ENCODE measurements at regions not wholly inside any gene's neighbourhood (a gene's known extent, or its start where the extent isn't known, plus 50 kb on each side); places are given as distances from the start of the nearest gene placed in this dataset.
A peak's percentile ranks its signal among the peaks of the same experiment; 100 is the strongest.

DNA sequence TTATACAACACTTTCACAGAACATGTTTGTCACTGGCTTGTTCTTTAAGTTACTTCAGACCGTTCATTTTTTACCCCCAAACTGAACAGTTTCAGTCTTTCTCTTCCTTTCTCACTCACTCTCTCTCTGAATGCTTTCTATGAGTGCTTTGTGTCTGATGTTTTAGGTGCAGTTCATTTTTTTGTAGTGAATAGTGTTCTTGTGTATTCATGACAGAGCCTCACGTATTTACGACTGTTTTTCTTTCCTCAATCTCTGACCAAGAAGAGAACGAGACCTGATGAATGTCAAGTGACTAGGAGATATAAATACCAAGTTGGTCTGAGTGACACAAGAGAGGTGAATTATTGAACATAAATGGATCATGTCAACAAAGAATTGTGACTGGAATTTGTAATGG is 1525.0 kb upstream of the MIR17HG start:
- Histone ChIP-seq H3K27ac (ENCODE audit: low read depth, low read length) (no peak overlapping the region), H3K4me1 (ENCODE audit: control insufficient read depth, insufficient read depth, low read length) (no peaks in the 10 kb centered on the region), H3K9me3 (ENCODE audit: control insufficient read depth, insufficient read depth, low read length) (no peaks in the 10 kb centered on the region), H3K27me3 (ENCODE audit: control insufficient read depth, insufficient read depth, low read length) (no peaks in the 10 kb centered on the region), H3K36me3 (ENCODE audit: control insufficient read depth, insufficient read depth, low read length) (no peaks in the 10 kb centered on the region), H3K4me3 (ENCODE audit: low read depth, low read length) (no peak overlapping the region)
- no CpG with 5 or more reads among the region's 4 CpGs for WGBS (ENCODE audit: insufficient coverage)
- DNase-seq (ENCODE audit: low read depth in 4 of 6, low spot score in 6 of 6): peak in 2 of 6 donors; percentile 3 to 8

DNA sequence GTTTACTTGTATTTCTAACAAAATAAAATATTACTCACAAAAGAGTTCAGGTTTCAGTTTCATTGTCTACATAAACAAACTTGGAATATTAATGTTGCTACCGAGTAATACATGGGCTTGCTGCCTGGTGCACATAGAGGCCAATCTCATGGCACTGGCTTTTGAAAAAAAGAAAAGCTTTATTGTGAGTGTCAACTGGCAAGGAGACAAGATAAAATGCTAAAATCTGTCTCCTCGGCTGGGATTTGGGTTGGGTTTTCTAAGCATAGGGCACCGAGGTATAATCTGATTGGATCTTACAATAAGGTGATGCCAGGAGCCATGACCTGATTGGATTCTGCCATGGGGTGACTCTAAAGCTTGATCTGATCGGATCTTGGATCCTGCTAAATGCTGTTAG is 1519.9 kb upstream of the MIR17HG start:
- no peaks in the 10 kb centered on the region for H3K9me3 ChIP-seq (ENCODE audit: control insufficient read depth, insufficient read depth, low read length)
- 74% methylated on average over 3 of the region's 4 CpGs for whole genome bisulfite sequencing (ENCODE audit: insufficient coverage)
- H3K27ac ChIP-seq (ENCODE audit: low read depth, low read length): no peak overlapping the region
- DNase-seq (ENCODE audit: low read depth in 4 of 6, low spot score in 6 of 6): no peak
- no peaks in the 10 kb centered on the region for H3K4me1 ChIP-seq (ENCODE audit: control insufficient read depth, insufficient read depth, low read length)
- H3K36me3 ChIP-seq (ENCODE audit: control insufficient read depth, insufficient read depth, low read length): no peaks in the 10 kb centered on the region
- no peaks in the 10 kb centered on the region for H3K27me3 ChIP-seq (ENCODE audit: control insufficient read depth, insufficient read depth, low read length)
- no peak overlapping the region for H3K4me3 ChIP-seq (ENCODE audit: low read depth, low read length)

DNA sequence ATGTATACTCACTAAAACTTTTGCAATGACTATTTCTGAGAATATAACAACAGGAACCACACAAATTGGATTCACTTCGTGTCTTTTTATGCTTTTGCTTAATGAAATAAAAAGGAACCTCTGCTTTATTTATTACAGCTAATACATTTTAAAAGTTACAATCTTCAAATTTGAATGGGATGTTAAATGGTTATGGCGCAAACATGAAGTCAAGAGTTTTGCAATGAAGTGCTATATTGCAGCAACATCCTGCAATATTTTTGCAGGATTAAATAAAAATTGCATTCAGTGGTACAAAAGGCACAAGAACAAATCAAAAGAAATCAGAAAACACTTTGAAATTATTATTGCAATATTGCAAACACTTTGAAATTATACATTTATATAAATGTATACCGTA is 1519.0 kb upstream of the MIR17HG start:
- DNase-seq (ENCODE audit: low read depth in 4 of 6, low spot score in 6 of 6): no peak
- no peaks in the 10 kb centered on the region for H3K27me3 ChIP-seq (ENCODE audit: control insufficient read depth, insufficient read depth, low read length)
- H3K4me1 ChIP-seq (ENCODE audit: control insufficient read depth, insufficient read depth, low read length): no peaks in the 10 kb centered on the region
- no peak overlapping the region for H3K4me3 ChIP-seq (ENCODE audit: low read depth, low read length)
- no CpG with 5 or more reads among the region's 3 CpGs for WGBS (ENCODE audit: insufficient coverage)
- no peaks in the 10 kb centered on the region for H3K36me3 ChIP-seq (ENCODE audit: control insufficient read depth, insufficient read depth, low read length)
- H3K27ac ChIP-seq (ENCODE audit: low read depth, low read length): no peak overlapping the region
- H3K9me3 ChIP-seq (ENCODE audit: control insufficient read depth, insufficient read depth, low read length): no peaks in the 10 kb centered on the region

DNA sequence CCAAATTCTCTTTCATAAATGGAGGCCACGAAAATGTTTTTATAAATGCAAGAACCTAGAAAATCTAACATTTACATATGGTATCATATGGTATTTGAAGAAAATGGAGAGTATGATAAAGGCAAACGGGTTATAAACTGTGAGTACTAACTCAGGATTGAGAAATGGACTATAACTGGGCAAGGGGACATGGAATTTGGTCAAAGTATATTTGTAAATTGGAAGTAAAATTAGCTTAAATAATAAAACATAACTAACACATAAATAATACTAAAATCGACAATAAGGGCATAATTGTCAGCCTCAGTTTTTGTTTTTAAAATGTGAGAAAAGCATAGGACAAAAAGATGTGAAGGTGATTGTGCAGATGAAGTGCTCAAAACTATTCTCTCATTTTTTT is 1516.3 kb upstream of the MIR17HG start:
- no peaks in the 10 kb centered on the region for H3K4me1 ChIP-seq (ENCODE audit: control insufficient read depth, insufficient read depth, low read length)
- H3K27ac ChIP-seq (ENCODE audit: low read depth, low read length): no peak overlapping the region
- no peaks in the 10 kb centered on the region for H3K36me3 ChIP-seq (ENCODE audit: control insufficient read depth, insufficient read depth, low read length)
- no peak for DNase-seq (ENCODE audit: low read depth in 4 of 6, low spot score in 6 of 6)
- H3K27me3 ChIP-seq (ENCODE audit: control insufficient read depth, insufficient read depth, low read length): no peaks in the 10 kb centered on the region
- H3K4me3 ChIP-seq (ENCODE audit: low read depth, low read length): no peak overlapping the region
- no peaks in the 10 kb centered on the region for H3K9me3 ChIP-seq (ENCODE audit: control insufficient read depth, insufficient read depth, low read length)
- WGBS (ENCODE audit: insufficient coverage): no CpG with 5 or more reads among the region's 3 CpGs

DNA sequence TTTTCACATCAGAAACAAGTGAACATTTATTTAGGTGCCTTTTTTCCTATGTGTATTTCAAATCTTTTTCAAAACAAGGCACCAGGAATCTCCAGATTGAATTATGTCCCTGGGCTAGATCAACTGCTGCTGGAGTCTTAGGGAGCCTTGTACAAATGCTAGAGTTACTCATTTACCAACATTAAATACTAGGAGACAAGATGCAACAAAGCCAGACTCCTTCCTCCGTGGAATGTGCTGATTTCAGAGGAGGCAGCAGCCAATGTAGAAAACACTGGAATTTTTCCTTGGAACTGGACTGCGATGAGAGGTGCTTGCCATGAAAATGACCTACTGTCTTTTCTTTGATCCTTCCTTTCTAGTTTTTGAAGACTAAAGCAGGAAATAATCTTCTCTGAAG is 1514.7 kb upstream of the MIR17HG start:
- WGBS (ENCODE audit: insufficient coverage): no CpG with 5 or more reads among the region's 2 CpGs
- Histone ChIP-seq H3K4me1 (ENCODE audit: control insufficient read depth, insufficient read depth, low read length) (no peaks in the 10 kb centered on the region), H3K36me3 (ENCODE audit: control insufficient read depth, insufficient read depth, low read length) (no peaks in the 10 kb centered on the region), H3K27me3 (ENCODE audit: control insufficient read depth, insufficient read depth, low read length) (no peaks in the 10 kb centered on the region), H3K9me3 (ENCODE audit: control insufficient read depth, insufficient read depth, low read length) (no peaks in the 10 kb centered on the region), H3K4me3 (ENCODE audit: low read depth, low read length) (no peak overlapping the region), H3K27ac (ENCODE audit: low read depth, low read length) (no peak overlapping the region)
- DNase-seq (ENCODE audit: low read depth in 4 of 6, low spot score in 6 of 6): no peak

DNA sequence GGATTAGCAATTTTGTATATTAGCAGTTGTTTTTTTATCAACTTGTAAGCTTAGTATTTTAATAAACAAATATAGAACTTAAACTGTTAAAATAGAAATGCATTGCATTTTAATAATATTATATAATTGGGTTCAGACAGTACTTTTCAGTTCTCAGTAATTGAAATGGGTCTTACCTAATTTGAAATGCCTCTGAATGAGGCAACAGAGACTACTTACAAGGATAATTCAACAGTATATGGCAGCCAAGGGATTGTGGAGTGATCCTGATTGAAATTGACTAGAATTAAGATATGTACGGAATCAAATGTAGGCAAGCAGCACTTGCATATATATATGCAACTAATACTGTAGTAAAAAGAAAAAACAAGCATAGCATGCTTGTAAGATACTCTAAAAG is 1503.9 kb upstream of the MIR17HG start:
- Histone ChIP-seq H3K27me3 (ENCODE audit: control insufficient read depth, insufficient read depth, low read length) (no peaks in the 10 kb centered on the region), H3K4me1 (ENCODE audit: control insufficient read depth, insufficient read depth, low read length) (no peaks in the 10 kb centered on the region), H3K36me3 (ENCODE audit: control insufficient read depth, insufficient read depth, low read length) (no peaks in the 10 kb centered on the region), H3K4me3 (ENCODE audit: low read depth, low read length) (no peak overlapping the region), H3K27ac (ENCODE audit: low read depth, low read length) (no peak overlapping the region), H3K9me3 (ENCODE audit: control insufficient read depth, insufficient read depth, low read length) (no peaks in the 10 kb centered on the region)
- no CpG with 5 or more reads among the region's 1 CpG for WGBS (ENCODE audit: insufficient coverage)
- peak in 4 of 6 donors; percentile 4 to 94 (median 25) for DNase-seq (ENCODE audit: low read depth in 4 of 6, low spot score in 6 of 6)

DNA sequence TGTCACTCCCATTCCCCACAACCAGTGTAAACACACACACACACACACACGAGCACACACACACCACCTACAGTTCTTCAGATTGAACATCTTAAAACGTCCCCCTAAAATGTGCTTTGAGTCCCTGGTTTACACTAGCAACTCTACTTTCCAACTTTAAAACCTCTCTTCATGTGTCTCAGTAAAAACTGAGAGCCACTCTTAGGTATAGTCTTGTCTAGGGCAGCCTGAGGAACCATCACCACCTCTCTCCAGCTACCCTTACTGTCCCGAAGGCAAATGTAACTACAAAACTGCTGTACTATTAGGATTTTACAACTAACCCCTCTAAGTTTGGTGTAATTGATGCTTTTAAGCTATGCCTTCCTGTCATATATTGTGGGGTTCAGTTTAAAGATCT is 1501.6 kb upstream of the MIR17HG start:
- no peaks in the 10 kb centered on the region for H3K4me1 ChIP-seq (ENCODE audit: control insufficient read depth, insufficient read depth, low read length)
- DNase-seq (ENCODE audit: low read depth in 4 of 6, low spot score in 6 of 6): no peak
- H3K27ac ChIP-seq (ENCODE audit: low read depth, low read length): no peak overlapping the region
- H3K4me3 ChIP-seq (ENCODE audit: low read depth, low read length): no peak overlapping the region
- WGBS (ENCODE audit: insufficient coverage): 94% methylated on average over 2 of the region's 3 CpGs
- no peaks in the 10 kb centered on the region for H3K36me3 ChIP-seq (ENCODE audit: control insufficient read depth, insufficient read depth, low read length)
- no peaks in the 10 kb centered on the region for H3K27me3 ChIP-seq (ENCODE audit: control insufficient read depth, insufficient read depth, low read length)
- no peaks in the 10 kb centered on the region for H3K9me3 ChIP-seq (ENCODE audit: control insufficient read depth, insufficient read depth, low read length)

DNA sequence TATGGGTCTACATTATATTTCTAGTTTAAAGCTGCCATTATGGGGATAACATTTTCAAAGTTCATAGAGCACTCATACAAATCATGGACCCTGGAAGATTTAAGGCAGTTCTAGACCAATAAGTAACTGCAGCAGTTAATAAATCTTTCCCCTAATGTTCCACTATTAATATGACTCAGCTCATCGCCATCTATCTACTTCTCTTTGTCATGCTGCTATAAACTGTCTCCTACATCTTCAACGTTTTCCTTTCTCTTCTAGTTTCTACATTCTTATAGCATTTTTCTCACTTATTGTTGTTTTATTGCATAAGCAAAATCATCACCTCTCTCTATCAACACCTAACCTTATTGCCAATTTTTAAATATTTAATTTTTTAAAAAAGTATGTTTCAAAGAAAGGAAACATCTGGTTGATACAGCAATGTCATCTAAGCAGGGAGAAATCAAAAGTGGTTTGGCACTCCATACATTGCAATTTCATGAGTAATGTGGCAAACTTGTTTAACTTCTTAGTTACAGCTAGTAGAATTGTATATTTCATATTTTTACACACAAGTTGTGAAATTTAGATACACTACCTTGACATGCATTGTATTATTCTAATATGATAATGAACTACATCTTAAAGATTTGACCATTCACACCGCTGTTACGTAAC is 1500.4 kb upstream of the MIR17HG start:
- Histone ChIP-seq H3K4me1 (ENCODE audit: control insufficient read depth, insufficient read depth, low read length) (no peaks in the 10 kb centered on the region), H3K4me3 (ENCODE audit: low read depth, low read length) (no peak overlapping the region), H3K27me3 (ENCODE audit: control insufficient read depth, insufficient read depth, low read length) (no peaks in the 10 kb centered on the region), H3K36me3 (ENCODE audit: control insufficient read depth, insufficient read depth, low read length) (no peaks in the 10 kb centered on the region), H3K9me3 (ENCODE audit: control insufficient read depth, insufficient read depth, low read length) (no peaks in the 10 kb centered on the region), H3K27ac (ENCODE audit: low read depth, low read length) (no peak overlapping the region)
- DNase-seq (ENCODE audit: low read depth in 4 of 6, low spot score in 6 of 6): no peak
- WGBS (ENCODE audit: insufficient coverage): 75% methylated on average over 2 of the region's 4 CpGs

DNA sequence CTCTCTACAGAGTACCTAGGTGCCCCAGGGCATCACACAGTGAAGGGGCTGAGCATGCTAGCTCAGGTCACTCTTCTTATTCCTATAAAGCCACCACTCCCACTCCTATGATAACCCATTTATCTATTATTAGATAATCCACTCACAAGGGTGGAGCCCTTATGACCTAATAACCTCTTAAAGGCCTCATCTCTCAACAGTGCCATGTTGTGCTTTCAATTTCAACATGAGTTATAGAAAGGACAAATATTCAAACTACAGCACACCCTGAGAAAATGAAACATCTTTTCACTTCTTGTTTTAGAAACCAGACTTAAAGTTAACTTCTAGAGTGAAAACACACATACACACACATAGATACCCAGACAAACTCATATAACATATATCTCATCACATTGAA is 1494.9 kb upstream of the MIR17HG start:
- DNase-seq (ENCODE audit: low read depth in 4 of 6, low spot score in 6 of 6): no peak
- no peak overlapping the region for H3K4me3 ChIP-seq (ENCODE audit: low read depth, low read length)

DNA sequence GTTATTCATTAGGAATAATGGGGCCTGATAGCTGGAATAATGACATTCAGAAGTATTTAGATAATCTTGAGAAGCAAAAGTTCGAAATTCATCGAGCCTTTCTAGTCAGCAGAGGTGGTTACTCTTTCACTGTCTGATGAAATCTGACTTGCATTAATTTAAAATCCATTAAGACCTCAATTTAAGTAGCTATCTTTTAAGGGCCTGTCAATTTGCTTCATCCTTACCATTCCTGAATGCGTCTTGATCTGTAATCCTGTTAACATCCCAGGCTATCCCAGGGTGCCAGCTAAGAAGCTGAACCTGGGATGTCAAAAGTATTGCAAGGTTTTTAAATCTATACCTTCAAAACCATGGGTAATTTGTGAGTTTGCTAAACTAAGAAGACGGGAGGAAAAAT is 1491.0 kb upstream of the MIR17HG start:
- no peak for DNase-seq (ENCODE audit: low read depth in 4 of 6, low spot score in 6 of 6)
- Histone ChIP-seq H3K4me3 (ENCODE audit: low read depth, low read length) (no peak overlapping the region), H3K27ac (ENCODE audit: low read depth, low read length) (no peak overlapping the region)

More for the DNA sequence above, 1494.9 kb upstream of the MIR17HG start:
- Histone ChIP-seq H3K27ac (ENCODE audit: low read depth, low read length) (no peak overlapping the region), H3K36me3 (ENCODE audit: control insufficient read depth, insufficient read depth, low read length) (no peaks in the 10 kb centered on the region), H3K4me1 (ENCODE audit: control insufficient read depth, insufficient read depth, low read length) (no peaks in the 10 kb centered on the region), H3K27me3 (ENCODE audit: control insufficient read depth, insufficient read depth, low read length) (no peaks in the 10 kb centered on the region), H3K9me3 (ENCODE audit: control insufficient read depth, insufficient read depth, low read length) (no peaks in the 10 kb centered on the region)

More for the DNA sequence above, 1491.0 kb upstream of the MIR17HG start:
- no peaks in the 10 kb centered on the region for H3K4me1 ChIP-seq (ENCODE audit: control insufficient read depth, insufficient read depth, low read length)
- no peaks in the 10 kb centered on the region for H3K36me3 ChIP-seq (ENCODE audit: control insufficient read depth, insufficient read depth, low read length)
- no CpG with 5 or more reads among the region's 4 CpGs for WGBS (ENCODE audit: insufficient coverage)
- no peaks in the 10 kb centered on the region for H3K27me3 ChIP-seq (ENCODE audit: control insufficient read depth, insufficient read depth, low read length)
- H3K9me3 ChIP-seq (ENCODE audit: control insufficient read depth, insufficient read depth, low read length): no peaks in the 10 kb centered on the region

Measured in spinal cord (tissue), 9 donors.